Lower leg skin (tissue), 3 donors: ENCODE measurements at regions not wholly inside any gene's neighbourhood (a gene's known extent, or its start where the extent isn't known, plus 50 kb on each side); places are given as distances from the start of the nearest gene placed in this dataset.

Experiments used
- POLR2A ChIP-seq, 2 donors: fragments of 450-650 bp; IDR thresholded peaks; one replicate each; pipeline ENCODE4 v1.6.1; 2016 to 2017; ENCODE audit warnings: antibody characterized with exemption in 2 of 2, mild to moderate bottlenecking in 1 of 2, moderate library complexity in 1 of 2
- TF ChIP-seq, protein P1 (sequence below), 3 donors: fragments of 450-650 bp; IDR thresholded peaks; one replicate each; pipeline ENCODE4 v1.5.1; 2016; ENCODE audit warnings: antibody characterized with exemption in 3 of 3, mild to moderate bottlenecking in 3 of 3, moderate library complexity in 2 of 3

DNA sequence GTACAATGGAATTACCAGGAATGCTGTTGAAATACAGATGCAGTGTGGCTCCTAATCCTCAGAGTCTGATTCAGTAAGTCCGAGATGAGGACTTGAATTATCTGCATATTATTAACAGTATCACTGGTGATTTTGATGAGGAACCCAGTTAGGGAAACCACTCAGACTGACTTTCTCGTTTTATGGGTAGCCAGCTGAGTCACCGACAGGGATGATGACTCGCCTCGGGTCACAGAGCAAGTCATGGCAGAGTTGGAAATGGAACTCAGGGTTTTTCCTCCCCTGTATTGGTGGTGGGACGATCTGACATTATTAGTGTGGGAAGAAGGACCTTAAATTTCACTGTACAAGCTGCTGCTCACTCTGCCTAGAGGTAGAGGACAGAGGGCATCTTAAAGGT is 51.3 kb downstream of the RTL9 start:
- TF ChIP-seq POLR2A (IDR thresholded peaks at IDR 0.05): no peak
- TF ChIP-seq, protein P1, sequence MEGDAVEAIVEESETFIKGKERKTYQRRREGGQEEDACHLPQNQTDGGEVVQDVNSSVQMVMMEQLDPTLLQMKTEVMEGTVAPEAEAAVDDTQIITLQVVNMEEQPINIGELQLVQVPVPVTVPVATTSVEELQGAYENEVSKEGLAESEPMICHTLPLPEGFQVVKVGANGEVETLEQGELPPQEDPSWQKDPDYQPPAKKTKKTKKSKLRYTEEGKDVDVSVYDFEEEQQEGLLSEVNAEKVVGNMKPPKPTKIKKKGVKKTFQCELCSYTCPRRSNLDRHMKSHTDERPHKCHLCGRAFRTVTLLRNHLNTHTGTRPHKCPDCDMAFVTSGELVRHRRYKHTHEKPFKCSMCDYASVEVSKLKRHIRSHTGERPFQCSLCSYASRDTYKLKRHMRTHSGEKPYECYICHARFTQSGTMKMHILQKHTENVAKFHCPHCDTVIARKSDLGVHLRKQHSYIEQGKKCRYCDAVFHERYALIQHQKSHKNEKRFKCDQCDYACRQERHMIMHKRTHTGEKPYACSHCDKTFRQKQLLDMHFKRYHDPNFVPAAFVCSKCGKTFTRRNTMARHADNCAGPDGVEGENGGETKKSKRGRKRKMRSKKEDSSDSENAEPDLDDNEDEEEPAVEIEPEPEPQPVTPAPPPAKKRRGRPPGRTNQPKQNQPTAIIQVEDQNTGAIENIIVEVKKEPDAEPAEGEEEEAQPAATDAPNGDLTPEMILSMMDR (IDR thresholded peaks at IDR 0.05): no peak
